ENCODE measurements at regions not wholly inside any gene's neighbourhood (a gene's known extent, or its start where the extent isn't known, plus 50 kb on each side); places are given as distances from the start of the nearest gene placed in this dataset.

DNA sequence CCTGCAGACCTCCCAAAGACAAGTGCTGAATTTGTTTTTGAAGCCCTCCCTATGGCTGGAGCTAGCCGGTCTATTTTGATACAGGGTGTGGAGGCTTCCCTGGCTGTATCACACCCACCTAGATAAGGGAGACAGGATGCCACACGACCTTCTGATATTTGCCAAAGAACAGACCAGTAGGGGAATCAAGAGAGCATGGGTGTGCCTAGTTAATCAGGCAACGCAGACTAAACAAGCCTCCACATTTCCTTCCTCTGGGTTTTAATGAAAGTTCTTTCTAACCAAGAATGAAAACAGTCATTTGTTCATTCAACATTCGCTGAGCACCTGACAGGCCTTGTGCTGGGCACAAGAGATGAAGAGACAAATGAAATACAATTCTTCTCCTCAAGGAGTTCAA, 446.8 kb downstream of the PLPP3 start:
- H3K27me3 ChIP-seq, result no peaks in the 10 kb centered on the region
- no peak overlapping the region for H3K4me3 ChIP-seq
- no peak for DNase-seq
- TF ChIP-seq EP300 (IDR thresholded peaks at IDR 0.05) (no peak), POLR2A (IDR thresholded peaks at IDR 0.05) (no peak)
- intact Hi-C loops (cut with DNase I), result no loop called here
- H3K4me1 ChIP-seq (ENCODE audit: insufficient read depth), result no peaks in the 10 kb centered on the region
- no peaks in the 10 kb centered on the region for H3K36me3 ChIP-seq
- no peaks in the 10 kb centered on the region for H3K9me3 ChIP-seq
- no peak overlapping the region for H3K27ac ChIP-seq
- 10 to 27% (median 11%) methylated on average over 4 of the region's 4 CpGs for WGBS, 3 donors

DNA sequence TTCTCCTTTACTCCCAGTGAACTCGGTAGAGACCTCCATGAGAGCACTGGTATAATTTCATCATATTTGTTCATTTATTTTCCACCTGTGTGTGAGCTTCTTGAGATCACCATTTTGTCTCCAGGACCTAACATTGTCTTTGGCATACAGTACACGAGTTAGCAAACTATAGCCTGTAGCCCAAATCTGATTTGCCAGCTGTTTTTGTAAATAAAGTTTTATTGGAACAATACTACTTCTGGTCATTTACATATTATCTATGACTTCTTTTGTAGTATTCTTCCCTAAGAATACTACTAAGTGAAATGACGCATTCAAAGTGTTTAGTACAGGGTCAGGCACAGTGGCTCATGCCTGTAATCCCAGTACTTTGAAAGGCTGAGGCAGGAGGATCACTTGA, 449.5 kb downstream of the PLPP3 start:
- H3K36me3 ChIP-seq, result no peaks in the 10 kb centered on the region

DNA sequence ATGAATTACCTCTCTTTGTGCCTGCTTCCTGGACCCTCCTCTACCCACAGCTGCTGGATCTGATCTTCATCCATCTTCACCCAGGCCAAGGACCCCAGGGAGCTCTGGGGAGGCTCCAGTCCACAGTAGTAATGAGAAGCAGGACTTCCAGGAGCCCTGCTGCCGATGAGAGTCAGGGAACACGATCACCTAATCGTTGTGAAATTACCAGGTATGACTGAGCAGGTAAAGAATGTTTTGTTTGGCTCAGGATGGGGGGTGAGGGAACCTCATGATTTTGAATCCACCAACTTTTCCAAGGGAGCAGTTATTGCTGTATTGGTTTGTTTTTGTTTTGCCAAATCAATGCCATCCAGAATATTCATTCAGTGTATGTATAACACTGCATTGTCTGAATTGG, 454.0 kb downstream of the PLPP3 start:
- H3K9me3 ChIP-seq, result no peaks in the 10 kb centered on the region
- no peaks in the 10 kb centered on the region for H3K4me1 ChIP-seq (ENCODE audit: insufficient read depth)
- intact Hi-C loops (cut with DNase I), result loop anchor here in 1 of 4 donors (5.0 kb wide), 1 partner anchor 1308 kb away; no protein-coding TSS in a partner anchor
- no peak overlapping the region for H3K27ac ChIP-seq
- DNase-seq, result no peak
- H3K4me3 ChIP-seq, result no peak overlapping the region
- WGBS, 3 donors, result 78 to 98% (median 94%) methylated on average over 3 of the region's 3 CpGs
- no peak for TF ChIP-seq EP300 (IDR thresholded peaks at IDR 0.05)
- no peak for TF ChIP-seq POLR2A (IDR thresholded peaks at IDR 0.05)
- TF ChIP-seq, protein P1, sequence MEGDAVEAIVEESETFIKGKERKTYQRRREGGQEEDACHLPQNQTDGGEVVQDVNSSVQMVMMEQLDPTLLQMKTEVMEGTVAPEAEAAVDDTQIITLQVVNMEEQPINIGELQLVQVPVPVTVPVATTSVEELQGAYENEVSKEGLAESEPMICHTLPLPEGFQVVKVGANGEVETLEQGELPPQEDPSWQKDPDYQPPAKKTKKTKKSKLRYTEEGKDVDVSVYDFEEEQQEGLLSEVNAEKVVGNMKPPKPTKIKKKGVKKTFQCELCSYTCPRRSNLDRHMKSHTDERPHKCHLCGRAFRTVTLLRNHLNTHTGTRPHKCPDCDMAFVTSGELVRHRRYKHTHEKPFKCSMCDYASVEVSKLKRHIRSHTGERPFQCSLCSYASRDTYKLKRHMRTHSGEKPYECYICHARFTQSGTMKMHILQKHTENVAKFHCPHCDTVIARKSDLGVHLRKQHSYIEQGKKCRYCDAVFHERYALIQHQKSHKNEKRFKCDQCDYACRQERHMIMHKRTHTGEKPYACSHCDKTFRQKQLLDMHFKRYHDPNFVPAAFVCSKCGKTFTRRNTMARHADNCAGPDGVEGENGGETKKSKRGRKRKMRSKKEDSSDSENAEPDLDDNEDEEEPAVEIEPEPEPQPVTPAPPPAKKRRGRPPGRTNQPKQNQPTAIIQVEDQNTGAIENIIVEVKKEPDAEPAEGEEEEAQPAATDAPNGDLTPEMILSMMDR (IDR thresholded peaks at IDR 0.05), result no peak
- H3K36me3 ChIP-seq, result no peaks in the 10 kb centered on the region
- H3K27me3 ChIP-seq, result no peaks in the 10 kb centered on the region

More for the DNA sequence above, 449.5 kb downstream of the PLPP3 start:
- DNase-seq, result no peak
- H3K4me1 ChIP-seq (ENCODE audit: insufficient read depth), result no peaks in the 10 kb centered on the region
- no peak overlapping the region for H3K27ac ChIP-seq
- H3K9me3 ChIP-seq, result no peaks in the 10 kb centered on the region
- no peaks in the 10 kb centered on the region for H3K27me3 ChIP-seq
- TF ChIP-seq POLR2A (IDR thresholded peaks at IDR 0.05) (no peak), EP300 (IDR thresholded peaks at IDR 0.05) (no peak)
- TF ChIP-seq, protein P1 (IDR thresholded peaks at IDR 0.05), result no peak
- no peak overlapping the region for H3K4me3 ChIP-seq
- 93 to 97% (median 94%) methylated on average over 3 of the region's 3 CpGs for WGBS, 3 donors
- intact Hi-C loops (cut with DNase I), result loop anchor here in 1 of 4 donors (5.0 kb wide), 1 partner anchor 1313 kb away; no protein-coding TSS in a partner anchor

DNA sequence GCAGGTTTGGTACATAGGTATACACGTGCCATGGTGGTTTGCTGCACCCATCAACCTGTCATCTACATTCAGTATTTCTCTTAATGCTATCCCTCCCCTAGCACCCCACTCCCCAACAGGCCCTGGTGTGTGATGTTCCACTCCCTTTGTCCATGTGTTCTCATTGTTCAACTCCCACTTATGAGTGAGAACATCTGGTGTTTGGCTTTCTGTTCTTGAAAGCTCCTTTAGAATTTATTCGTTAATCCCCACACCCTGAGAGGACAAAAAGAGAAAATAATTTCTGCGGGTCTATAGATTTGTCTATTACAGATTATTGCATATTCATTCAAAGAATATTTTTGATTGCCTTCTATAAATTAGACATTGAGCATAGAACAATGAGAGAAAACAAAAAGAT, 455.5 kb downstream of the PLPP3 start:
- WGBS, 3 donors, result 38 to 49% (median 44%) methylated on average over 3 of the region's 3 CpGs
- H3K27ac ChIP-seq, result no peak overlapping the region
- no peaks in the 10 kb centered on the region for H3K9me3 ChIP-seq
- no peaks in the 10 kb centered on the region for H3K27me3 ChIP-seq
- no peaks in the 10 kb centered on the region for H3K4me1 ChIP-seq (ENCODE audit: insufficient read depth)
- H3K4me3 ChIP-seq, result no peak overlapping the region
- no peak for DNase-seq
- no peaks in the 10 kb centered on the region for H3K36me3 ChIP-seq
- no peak for TF ChIP-seq EP300 (IDR thresholded peaks at IDR 0.05)
- TF ChIP-seq POLR2A (IDR thresholded peaks at IDR 0.05), result no peak
- TF ChIP-seq, protein P1 (IDR thresholded peaks at IDR 0.05), result no peak
- intact Hi-C loops (cut with DNase I), result no loop called here

DNA sequence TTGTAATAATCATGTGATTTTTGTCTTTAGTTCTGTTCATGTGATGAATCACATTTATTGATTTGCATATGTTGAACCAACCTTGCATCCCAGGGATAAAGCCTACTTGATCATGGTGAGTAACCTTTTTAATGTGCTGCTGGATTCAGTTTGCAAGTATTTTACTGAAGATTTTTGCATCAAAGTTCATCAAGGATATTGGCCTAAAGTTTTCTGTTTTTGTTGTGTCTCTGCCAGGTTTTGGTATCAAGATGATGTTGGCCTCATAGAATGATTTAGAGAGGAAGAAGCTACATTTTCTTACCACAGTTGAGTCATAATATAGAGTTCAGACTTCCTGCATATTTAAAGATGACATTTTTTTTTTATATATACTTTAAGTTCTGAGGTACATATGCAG, 455.9 kb downstream of the PLPP3 start:
- DNase-seq, result no peak
- TF ChIP-seq, protein P1 (IDR thresholded peaks at IDR 0.05), result no peak
- no peak for TF ChIP-seq EP300 (IDR thresholded peaks at IDR 0.05)
- no peak for TF ChIP-seq POLR2A (IDR thresholded peaks at IDR 0.05)
- Histone ChIP-seq H3K4me1 (ENCODE audit: insufficient read depth) (no peaks in the 10 kb centered on the region), H3K9me3 (no peaks in the 10 kb centered on the region), H3K27me3 (no peaks in the 10 kb centered on the region), H3K36me3 (no peaks in the 10 kb centered on the region), H3K4me3 (no peak overlapping the region), H3K27ac (no peak overlapping the region)
- intact Hi-C loops (cut with DNase I), result no loop called here

All from ovary (tissue), 7 donors.